Tibial nerve (tissue), 4 donors: ENCODE measurements at regions not wholly inside any gene's neighbourhood (a gene's known extent, or its start where the extent isn't known, plus 50 kb on each side); places are given as distances from the start of the nearest gene placed in this dataset.

Experiments
- CTCF ChIP-seq, 5 experiments: fragments of 200-600 bp in 3 of 5; fragments of 450-650 bp in 2 of 5; sonication (generic) in 3 of 5; IDR thresholded peaks; one replicate each; pipeline ENCODE4 v1.5.1; 2016 to 2019; ENCODE audit warnings: antibody characterized with exemption in 5 of 5, mild to moderate bottlenecking in 3 of 5, moderate library complexity in 2 of 5
- EP300 ChIP-seq, 2 donors: sonication (generic); formaldehyde crosslinking; IDR thresholded peaks; one replicate each; pipeline ENCODE4 v1.6.1; 2017; ENCODE audit warnings: antibody characterized with exemption in 2 of 2, mild to moderate bottlenecking in 1 of 2
- POLR2A ChIP-seq, 2 donors: fragments of 450-650 bp; IDR thresholded peaks; one replicate each; pipeline ENCODE4 v1.6.1; 2017; ENCODE audit warnings: antibody characterized with exemption in 2 of 2, mild to moderate bottlenecking in 2 of 2, moderate library complexity in 2 of 2

- no peak for TF ChIP-seq CTCF (IDR thresholded peaks at IDR 0.05)
- TF ChIP-seq POLR2A (IDR thresholded peaks at IDR 0.05): no peak
- no peak for TF ChIP-seq EP300 (IDR thresholded peaks at IDR 0.05)
Measured at GRCh38 chr14:55500219-55500701, 59.8 kb upstream of the TBPL2 start.
